Stimulated activated naive CD8-positive, alpha-beta T cell treated with anti-CD3 and anti-CD28 coated beads, Interleukin-15, Interleukin-2, amounts not matched to agents 100 U/mL and 50 U/mL, for 24 hours (primary cell): ENCODE measurements at regions not wholly inside any gene's neighbourhood (a gene's known extent, or its start where the extent isn't known, plus 50 kb on each side); places are given as distances from the start of the nearest gene placed in this dataset.

Experiments used
- ATAC-seq: fragments of 150-1000 bp; cut with Tn5 transposase; one replicate; pipeline ENCODE4 v1.10.0; 2021
- DNase-seq: peaks from one replicate; pipeline ENCODE4 v3.0.0; 2021

GRCh38 chrX:125810856-125811255, 355.2 kb downstream of the DCAF12L2 start:
- no peak for DNase-seq
- no peak for ATAC-seq

- DNase-seq = no peak
- no peak for ATAC-seq
These were observed 340.0 kb downstream of the DCAF12L2 start for GRCh38 chrX:125826080-125826479.

GRCh38 chrX:125826774-125827451, 339.2 kb downstream of the DCAF12L2 start:
- ATAC-seq = no peak
- DNase-seq = no peak

DNA sequence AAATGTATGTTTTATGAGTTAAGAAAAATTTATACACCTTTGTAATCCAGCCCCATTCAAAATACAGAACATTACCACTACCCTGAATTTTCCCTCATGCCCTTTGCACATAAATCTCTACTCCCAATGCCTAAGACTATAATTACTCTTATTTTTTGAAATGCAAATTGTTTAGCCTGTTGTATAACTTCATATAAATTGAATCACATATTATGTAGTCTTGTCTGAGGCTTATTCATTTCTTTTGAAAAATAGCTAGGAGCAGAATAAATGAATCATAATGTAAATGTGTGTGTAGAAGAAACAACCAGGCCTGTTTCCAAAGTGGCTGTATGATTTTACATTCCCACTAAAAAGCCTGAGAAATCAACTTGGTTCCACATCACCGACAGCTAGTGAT, 319.8 kb downstream of the DCAF12L2 start:
- ATAC-seq = no peak

DNA sequence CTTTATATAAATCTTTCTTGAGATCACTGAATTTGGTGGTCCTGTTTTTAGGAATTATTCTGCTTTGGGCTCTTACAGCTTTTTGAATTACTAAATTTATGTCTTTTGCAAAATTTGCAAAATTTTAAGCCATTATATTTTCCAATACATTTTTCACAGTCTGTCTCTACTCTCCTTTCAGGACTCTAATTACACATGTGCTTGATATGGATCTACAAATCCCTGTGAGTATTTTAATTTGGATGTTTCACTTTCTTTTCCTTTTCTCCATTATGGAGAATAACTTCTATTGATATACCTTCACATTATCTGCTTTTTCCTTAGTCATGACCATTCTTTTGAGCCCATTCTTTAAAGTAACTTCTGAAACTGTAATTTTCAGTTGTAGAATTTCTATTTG, 315.4 kb downstream of the DCAF12L2 start:
- DNase-seq (no peak), ATAC-seq (no peak)

More for the DNA sequence above, 319.8 kb downstream of the DCAF12L2 start:
- DNase-seq = no peak

DNA sequence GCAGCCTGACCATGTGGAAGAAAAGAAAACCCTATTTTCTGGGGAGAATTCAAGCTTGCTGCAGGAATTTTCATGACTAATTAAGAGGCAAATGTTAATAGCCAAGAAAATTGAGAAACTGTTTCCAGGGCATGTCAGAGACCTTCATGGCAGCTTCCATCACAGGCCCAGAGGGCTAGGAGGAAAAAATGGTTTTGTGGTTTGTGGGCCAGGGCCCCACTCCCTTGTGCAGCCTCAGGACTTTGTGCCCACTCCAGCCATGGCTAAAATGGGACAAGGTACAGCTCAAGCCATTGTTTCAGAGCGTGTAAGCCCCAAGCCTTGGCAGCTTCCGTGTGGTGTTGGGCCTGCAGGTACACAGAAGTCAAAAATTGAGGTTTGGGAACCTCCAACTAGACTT, 282.9 kb downstream of the DCAF12L2 start:
- ATAC-seq (no peak), DNase-seq (no peak)

GRCh38 chrX:125894947-125895346, 271.1 kb downstream of the DCAF12L2 start:
- DNase-seq (no peak), ATAC-seq (no peak)

DNA sequence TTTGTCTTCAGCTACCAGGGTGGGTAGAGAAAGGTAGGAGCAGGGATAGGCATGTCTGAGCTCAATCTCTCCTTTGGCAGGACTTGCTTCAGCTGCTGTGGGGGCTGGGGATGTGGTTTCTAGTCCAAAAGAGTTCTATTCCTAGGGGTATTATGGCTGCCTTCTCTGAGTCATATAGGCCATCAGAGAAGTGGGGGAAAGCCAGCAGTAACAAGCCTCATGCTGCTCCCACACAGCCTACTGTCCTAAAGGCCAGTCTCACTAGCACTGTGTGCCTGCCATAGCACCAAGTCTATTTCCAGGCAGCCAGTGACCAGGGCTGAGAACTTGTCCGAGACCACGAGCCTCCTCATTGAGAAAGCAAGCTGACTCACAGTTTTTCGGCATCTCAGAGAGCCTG, 270.6 kb downstream of the DCAF12L2 start:
- no peak for ATAC-seq
- DNase-seq = no peak

GRCh38 chrX:125926295-125926694, 239.8 kb downstream of the DCAF12L2 start:
- ATAC-seq = no peak
- no peak for DNase-seq

GRCh38 chrX:125940985-125941384, 225.1 kb downstream of the DCAF12L2 start:
- DNase-seq (no peak), ATAC-seq (no peak)

DNA sequence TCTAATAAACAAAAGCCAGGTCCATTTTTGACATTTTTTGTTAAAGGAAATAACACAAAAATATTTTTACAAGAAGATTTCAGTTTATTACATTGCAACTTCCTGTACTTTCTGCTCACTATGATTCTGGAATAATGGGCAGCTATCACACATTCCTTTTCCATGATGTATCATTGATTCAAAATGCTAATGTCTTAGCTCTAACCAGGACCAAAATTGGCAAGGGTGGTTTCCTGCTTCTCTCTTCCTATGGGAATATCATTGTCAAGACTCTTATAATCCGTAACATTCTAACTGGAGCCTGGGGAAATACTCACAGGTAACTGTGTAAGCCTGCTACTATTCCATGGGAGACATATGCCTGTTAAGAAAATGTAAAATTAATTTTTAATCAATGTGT, 218.6 kb downstream of the DCAF12L2 start:
- no peak for ATAC-seq
- DNase-seq = no peak

DNA sequence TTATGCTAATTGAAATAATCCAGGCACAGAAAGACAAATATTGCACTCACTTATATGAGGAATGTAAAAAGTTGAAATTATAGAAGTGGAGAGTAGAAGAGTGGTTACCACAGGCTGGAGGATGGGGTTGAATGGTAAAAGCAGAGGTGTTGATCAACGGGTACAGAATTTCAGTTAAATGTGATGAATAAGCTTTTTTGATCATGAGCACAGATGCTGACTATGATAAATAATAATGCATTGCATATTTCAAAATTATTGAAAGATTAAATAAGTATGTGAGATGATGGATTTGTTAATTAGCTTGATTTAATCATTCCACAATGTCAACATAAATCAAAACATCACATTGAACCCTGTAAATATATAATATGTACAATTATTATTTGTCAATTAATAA, 213.1 kb downstream of the DCAF12L2 start:
- ATAC-seq (no peak), DNase-seq (no peak)

GRCh38 chrX:125953814-125954213, 212.3 kb downstream of the DCAF12L2 start:
- no peak for ATAC-seq

DNA sequence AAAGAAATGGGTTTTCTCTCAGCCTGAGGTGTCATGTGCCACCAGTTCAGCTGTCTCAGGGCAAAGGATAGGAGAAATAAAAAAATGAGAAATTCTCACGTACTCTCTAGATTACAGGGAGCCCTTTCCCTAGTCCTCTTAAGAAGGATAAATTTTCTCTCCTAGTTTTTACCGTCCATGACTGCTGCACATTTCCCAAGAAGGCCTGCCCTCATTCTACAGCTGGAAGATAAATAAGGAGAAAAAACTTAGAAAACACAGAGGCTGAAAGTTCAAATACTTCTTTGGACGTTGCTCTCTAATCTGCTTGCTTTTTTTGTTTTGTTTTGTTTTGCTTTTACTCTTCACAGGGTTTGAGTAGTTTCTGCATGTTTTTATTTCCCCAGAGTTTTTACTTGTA, 211.9 kb downstream of the DCAF12L2 start:
- no peak for ATAC-seq
- DNase-seq = no peak

More at GRCh38 chrX:125953814-125954213, 212.3 kb downstream of the DCAF12L2 start:
- no peak for DNase-seq

GRCh38 chrX:125977851-125978250, 188.2 kb downstream of the DCAF12L2 start:
- ATAC-seq (no peak), DNase-seq (no peak)

- no peak for ATAC-seq
- no peak for DNase-seq
These were observed 167.7 kb downstream of the DCAF12L2 start for GRCh38 chrX:125998432-125998831.

DNA sequence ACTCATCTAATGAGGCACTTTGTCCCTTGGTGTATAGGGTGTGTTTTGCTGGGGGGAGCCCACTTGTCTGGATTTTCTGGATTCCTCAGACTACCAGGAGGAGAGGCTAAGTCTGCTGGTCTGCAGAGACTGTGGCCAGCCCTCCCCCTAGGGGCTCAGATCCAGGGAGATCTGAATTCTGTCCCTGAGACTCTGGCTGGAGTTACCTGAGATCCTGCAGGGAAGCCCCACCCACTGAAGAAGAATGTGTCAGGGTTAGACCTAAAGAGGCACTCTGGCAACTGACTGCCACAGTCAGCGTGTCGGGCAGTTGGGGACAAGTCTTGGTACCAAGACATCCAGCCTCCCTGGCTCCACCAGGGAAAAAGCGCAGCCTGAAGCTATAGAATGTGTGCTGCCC, 138.9 kb downstream of the DCAF12L2 start:
- no peak for DNase-seq
- ATAC-seq = no peak

- ATAC-seq (no peak), DNase-seq (no peak)
These were observed 136.1 kb downstream of the DCAF12L2 start for GRCh38 chrX:126030021-126030420.

- DNase-seq (no peak), ATAC-seq (no peak)
These were observed 102.1 kb downstream of the DCAF12L2 start for GRCh38 chrX:126063984-126064383.

DNA sequence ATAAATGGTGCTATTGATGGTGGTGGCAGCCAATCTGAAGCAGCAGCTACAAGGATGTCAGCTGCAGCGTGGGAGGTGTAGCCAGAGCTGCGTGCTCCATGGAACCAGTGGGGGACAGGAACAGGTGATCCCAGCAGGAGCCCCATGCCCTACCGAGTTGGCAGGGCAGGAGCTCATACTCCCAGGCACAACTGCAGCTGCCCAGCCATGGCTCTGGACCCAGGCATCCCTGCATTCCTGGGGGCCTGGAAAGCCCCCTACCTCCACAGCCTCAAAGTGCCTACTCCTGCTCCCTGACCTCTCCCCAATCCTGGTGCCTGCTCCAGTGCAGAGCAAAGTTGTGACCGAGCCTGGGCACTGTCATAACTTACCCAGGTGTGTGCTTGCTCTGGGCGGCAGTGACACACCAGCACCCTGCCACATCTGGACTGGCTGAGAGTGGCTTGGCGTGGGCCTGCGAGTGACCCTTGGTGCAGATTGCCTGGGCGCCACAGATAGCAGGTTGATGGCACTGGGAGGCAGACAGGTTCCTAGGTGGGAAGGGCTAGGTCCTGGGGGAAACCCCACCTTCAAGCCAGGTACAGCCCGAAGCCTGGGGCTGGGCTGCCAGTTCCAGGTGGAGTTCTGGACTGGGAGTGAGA, 101.1 kb downstream of the DCAF12L2 start:
- DNase-seq (no peak), ATAC-seq (no peak)

DNA sequence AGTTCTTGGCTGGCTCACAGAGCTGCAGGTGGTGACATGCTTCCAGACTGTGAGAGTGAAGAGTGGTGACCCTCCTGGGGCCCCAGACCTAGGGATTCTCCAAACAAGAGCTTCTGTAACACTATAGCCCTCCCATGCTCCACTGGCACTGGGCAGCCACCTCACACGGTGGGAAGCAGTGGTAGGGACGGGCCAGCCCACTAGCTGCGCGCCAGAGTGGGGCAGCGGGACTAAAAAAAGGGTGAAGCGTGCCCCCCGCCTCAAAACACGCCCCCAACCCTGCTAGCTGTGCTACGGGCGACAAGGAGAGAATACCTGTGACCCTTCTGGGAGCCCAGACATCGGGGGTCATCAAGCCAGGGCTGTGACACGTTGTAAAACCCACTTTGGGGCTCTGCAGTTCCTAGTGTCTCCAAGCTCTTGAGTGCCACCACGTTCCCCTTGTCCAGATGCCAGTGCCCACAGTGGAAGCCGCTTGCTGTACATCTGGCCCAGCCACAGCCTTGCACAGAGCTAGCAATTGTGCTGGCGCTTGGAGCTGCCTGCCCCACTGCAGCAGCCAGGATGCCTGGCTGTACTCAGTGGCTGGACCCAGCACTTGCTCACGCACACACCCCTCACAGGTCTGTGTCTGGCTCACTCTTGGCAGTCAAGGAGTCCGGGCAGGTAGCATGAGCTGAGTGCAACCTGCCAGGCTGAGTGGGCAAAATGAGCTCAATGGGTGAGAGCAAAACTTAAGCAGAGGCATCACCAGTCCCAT, 100.0 kb downstream of the DCAF12L2 start:
- no peak for ATAC-seq
- no peak for DNase-seq
